SK-N-SH treated with all-trans-retinoic acid at 6 μM for 48 hours (cell line): ENCODE measurements at regions not wholly inside any gene's neighbourhood (a gene's known extent, or its start where the extent isn't known, plus 50 kb on each side); places are given as distances from the start of the nearest gene placed in this dataset.

Experiments used
- ATAC-seq: fragments of 200-7000 bp; cut with Tn5 transposase; 3 replicates; pipeline ENCODE4 v1.9.1; 2020; ENCODE audit warnings: mild to moderate bottlenecking, moderate library complexity
- ARNTL ChIP-seq: fragments of 450-650 bp; formaldehyde crosslinking; IDR thresholded peaks from 2 replicates; pipeline ENCODE4 v1.5.0; 2020; ENCODE audit warnings: low read depth, mild to moderate bottlenecking, moderate library complexity, borderline replicate concordance
- BACH2 ChIP-seq: fragments of 250-450 bp; sonication (Bioruptor Pico); IDR thresholded peaks from 2 replicates; pipeline ENCODE4 v1.9.0; 2021; ENCODE audit warnings: mild to moderate bottlenecking, borderline replicate concordance
- ESRRG ChIP-seq: fragments of 250-450 bp; sonication (Bioruptor Pico); IDR thresholded peaks from 2 replicates; pipeline ENCODE4 v1.6.1; 2021; ENCODE audit warnings: mild to moderate bottlenecking
- GLIS3 ChIP-seq: fragments of 250-450 bp; sonication (Bioruptor Pico); IDR thresholded peaks from 2 replicates; pipeline ENCODE4 v1.5.0; 2020; ENCODE audit warnings: mild to moderate bottlenecking, moderate library complexity
- ISL1 ChIP-seq: fragments of 250-450 bp; sonication (Bioruptor Pico); IDR thresholded peaks from 2 replicates; pipeline ENCODE4 v2.1.2; 2022; ENCODE audit warnings: mild to moderate bottlenecking, moderate library complexity
- OSR1 ChIP-seq: fragments of 250-450 bp; sonication (Bioruptor Pico); IDR thresholded peaks from 2 replicates; pipeline ENCODE4 v1.8.0; 2022; ENCODE audit warnings: moderate library complexity, mild to moderate bottlenecking, inconsistent platforms
- PPARA ChIP-seq: fragments of 250-450 bp; sonication (Bioruptor Pico); IDR thresholded peaks from 2 replicates; pipeline ENCODE4 v1.5.0; 2020; ENCODE audit warnings: mild to moderate bottlenecking, borderline replicate concordance
- RARB ChIP-seq: fragments of 250-450 bp; sonication (Bioruptor Pico); IDR thresholded peaks from 2 replicates; pipeline ENCODE4 v1.8.0; 2021; ENCODE audit warnings: mild to moderate bottlenecking, moderate library complexity
- SNAI2 ChIP-seq: fragments of 250-450 bp; sonication (Bioruptor Pico); IDR thresholded peaks from 2 replicates; pipeline ENCODE4 v1.5.0; 2020; ENCODE audit warnings: mild to moderate bottlenecking, moderate library complexity
- ZC3H10 ChIP-seq: fragments of 250-450 bp; sonication (Bioruptor Pico); IDR thresholded peaks from 2 replicates; pipeline ENCODE4 v1.5.1; 2021; ENCODE audit warnings: mild to moderate bottlenecking, moderate library complexity
- ZFP3 ChIP-seq: fragments of 250-450 bp; sonication (Bioruptor Pico); IDR thresholded peaks from 2 replicates; pipeline ENCODE4 v1.5.0; 2020; ENCODE audit warnings: mild to moderate bottlenecking, moderate library complexity
- ZFP30 ChIP-seq: fragments of 450-650 bp; formaldehyde crosslinking; IDR thresholded peaks from 2 replicates; pipeline ENCODE4 v1.5.0; 2022; ENCODE audit warnings: mild to moderate bottlenecking, moderate library complexity
- ZNF565 ChIP-seq: fragments of 450-650 bp; formaldehyde crosslinking; conservative IDR thresholded peaks from 2 replicates; pipeline ENCODE4 v1.5.0; 2020; ENCODE audit warnings: low read depth, mild to moderate bottlenecking, moderate library complexity
- ZNF70 ChIP-seq: fragments of 450-650 bp; formaldehyde crosslinking; IDR thresholded peaks from 2 replicates; pipeline ENCODE4 v1.5.0; 2020; ENCODE audit warnings: mild to moderate bottlenecking, moderate library complexity
- ZNF8 ChIP-seq: fragments of 450-650 bp; formaldehyde crosslinking; IDR thresholded peaks from 2 replicates; pipeline ENCODE4 v1.5.0; 2020; ENCODE audit warnings: mild to moderate bottlenecking, moderate library complexity
- TF ChIP-seq, protein P1 (sequence below): fragments of 250-450 bp; sonication (Bioruptor Pico); IDR thresholded peaks from 2 replicates; pipeline ENCODE4 v1.8.0; 2020; ENCODE audit warnings: mild to moderate bottlenecking, moderate library complexity, borderline replicate concordance
- TF ChIP-seq, protein P2 (sequence below): fragments of 250-450 bp; sonication (Bioruptor Pico); IDR thresholded peaks from 2 replicates; pipeline ENCODE4 v1.5.1; 2020; ENCODE audit warnings: low read depth, mild to moderate bottlenecking, moderate library complexity
- TF ChIP-seq, protein P3 (sequence below): fragments of 250-450 bp; sonication (Bioruptor Pico); IDR thresholded peaks from 2 replicates; pipeline ENCODE4 v1.8.0; 2021; ENCODE audit warnings: low read depth, mild to moderate bottlenecking, moderate library complexity, borderline replicate concordance
- TF ChIP-seq, protein P4 (sequence below): fragments of 250-450 bp; sonication (Bioruptor Pico); IDR thresholded peaks from 2 replicates; pipeline ENCODE4 v1.5.1; 2021; ENCODE audit warnings: mild to moderate bottlenecking, moderate library complexity

DNA sequence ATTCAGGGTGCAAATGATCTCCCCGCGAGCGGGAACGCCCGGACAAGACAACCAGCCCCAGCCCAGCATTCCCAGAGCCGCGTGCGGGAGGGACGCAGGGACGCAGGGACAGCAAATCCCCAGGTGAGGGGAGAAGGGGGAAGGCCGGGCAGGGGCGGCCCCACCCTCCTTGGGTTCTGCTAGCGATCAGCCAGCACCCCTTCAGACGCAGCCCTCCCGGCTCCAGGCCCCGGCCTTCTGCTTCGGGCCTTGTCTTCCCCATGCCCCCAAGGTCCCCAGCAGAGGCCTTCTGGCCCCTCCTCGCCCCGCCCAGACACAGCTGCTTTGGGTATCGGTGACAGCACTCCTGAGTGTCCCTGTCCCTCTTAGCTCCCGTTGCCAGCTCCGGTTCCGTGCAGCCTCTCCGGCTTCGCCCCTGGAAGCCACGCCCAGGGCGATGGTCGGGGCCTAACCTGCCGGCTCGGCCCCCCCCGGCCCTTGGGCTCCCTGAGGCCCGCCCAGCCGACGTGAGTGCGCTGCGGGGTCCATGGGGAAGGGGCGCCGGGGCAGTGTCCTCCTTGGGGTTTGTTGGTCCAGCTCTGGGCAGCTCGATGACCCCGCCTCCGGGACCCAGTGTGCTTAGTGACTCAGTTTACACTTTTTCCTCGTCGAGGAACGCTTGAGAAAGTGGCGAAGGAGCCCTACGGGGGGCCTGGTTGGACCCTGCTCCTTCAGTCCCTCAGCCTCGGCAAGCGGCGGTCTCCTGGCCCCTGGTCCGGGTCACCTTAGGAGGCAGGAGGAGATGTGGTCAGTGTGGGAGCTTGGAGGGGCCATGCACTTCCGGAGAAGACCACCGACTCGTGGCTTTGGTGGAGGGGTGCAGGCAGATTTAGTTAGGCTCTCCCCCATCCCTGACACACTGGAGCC lies 50.5 kb upstream of the AMZ2 start:
- TF ChIP-seq ZC3H10 (CRISPR knock-in tag) (no peak), RARB (CRISPR knock-in tag) (no peak), ZFP3 (CRISPR knock-in tag) (no peak), SNAI2 (no peak), ISL1 (CRISPR knock-in tag) (no peak)
- TF ChIP-seq, protein P1, sequence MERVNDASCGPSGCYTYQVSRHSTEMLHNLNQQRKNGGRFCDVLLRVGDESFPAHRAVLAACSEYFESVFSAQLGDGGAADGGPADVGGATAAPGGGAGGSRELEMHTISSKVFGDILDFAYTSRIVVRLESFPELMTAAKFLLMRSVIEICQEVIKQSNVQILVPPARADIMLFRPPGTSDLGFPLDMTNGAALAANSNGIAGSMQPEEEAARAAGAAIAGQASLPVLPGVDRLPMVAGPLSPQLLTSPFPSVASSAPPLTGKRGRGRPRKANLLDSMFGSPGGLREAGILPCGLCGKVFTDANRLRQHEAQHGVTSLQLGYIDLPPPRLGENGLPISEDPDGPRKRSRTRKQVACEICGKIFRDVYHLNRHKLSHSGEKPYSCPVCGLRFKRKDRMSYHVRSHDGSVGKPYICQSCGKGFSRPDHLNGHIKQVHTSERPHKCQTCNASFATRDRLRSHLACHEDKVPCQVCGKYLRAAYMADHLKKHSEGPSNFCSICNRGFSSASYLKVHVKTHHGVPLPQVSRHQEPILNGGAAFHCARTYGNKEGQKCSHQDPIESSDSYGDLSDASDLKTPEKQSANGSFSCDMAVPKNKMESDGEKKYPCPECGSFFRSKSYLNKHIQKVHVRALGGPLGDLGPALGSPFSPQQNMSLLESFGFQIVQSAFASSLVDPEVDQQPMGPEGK (CRISPR knock-in tag), result no peak
- TF ChIP-seq, protein P2, sequence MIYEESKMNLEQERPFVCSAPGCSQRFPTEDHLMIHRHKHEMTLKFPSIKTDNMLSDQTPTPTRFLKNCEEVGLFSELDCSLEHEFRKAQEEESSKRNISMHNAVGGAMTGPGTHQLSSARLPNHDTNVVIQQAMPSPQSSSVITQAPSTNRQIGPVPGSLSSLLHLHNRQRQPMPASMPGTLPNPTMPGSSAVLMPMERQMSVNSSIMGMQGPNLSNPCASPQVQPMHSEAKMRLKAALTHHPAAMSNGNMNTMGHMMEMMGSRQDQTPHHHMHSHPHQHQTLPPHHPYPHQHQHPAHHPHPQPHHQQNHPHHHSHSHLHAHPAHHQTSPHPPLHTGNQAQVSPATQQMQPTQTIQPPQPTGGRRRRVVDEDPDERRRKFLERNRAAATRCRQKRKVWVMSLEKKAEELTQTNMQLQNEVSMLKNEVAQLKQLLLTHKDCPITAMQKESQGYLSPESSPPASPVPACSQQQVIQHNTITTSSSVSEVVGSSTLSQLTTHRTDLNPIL (CRISPR knock-in tag), result no peak
- TF ChIP-seq, protein P3, sequence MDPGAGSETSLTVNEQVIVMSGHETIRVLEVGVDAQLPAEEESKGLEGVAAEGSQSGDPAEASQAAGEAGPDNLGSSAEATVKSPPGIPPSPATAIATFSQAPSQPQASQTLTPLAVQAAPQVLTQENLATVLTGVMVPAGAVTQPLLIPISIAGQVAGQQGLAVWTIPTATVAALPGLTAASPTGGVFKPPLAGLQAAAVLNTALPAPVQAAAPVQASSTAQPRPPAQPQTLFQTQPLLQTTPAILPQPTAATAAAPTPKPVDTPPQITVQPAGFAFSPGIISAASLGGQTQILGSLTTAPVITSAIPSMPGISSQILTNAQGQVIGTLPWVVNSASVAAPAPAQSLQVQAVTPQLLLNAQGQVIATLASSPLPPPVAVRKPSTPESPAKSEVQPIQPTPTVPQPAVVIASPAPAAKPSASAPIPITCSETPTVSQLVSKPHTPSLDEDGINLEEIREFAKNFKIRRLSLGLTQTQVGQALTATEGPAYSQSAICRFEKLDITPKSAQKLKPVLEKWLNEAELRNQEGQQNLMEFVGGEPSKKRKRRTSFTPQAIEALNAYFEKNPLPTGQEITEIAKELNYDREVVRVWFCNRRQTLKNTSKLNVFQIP, result no peak
- no peak for ATAC-seq

DNA sequence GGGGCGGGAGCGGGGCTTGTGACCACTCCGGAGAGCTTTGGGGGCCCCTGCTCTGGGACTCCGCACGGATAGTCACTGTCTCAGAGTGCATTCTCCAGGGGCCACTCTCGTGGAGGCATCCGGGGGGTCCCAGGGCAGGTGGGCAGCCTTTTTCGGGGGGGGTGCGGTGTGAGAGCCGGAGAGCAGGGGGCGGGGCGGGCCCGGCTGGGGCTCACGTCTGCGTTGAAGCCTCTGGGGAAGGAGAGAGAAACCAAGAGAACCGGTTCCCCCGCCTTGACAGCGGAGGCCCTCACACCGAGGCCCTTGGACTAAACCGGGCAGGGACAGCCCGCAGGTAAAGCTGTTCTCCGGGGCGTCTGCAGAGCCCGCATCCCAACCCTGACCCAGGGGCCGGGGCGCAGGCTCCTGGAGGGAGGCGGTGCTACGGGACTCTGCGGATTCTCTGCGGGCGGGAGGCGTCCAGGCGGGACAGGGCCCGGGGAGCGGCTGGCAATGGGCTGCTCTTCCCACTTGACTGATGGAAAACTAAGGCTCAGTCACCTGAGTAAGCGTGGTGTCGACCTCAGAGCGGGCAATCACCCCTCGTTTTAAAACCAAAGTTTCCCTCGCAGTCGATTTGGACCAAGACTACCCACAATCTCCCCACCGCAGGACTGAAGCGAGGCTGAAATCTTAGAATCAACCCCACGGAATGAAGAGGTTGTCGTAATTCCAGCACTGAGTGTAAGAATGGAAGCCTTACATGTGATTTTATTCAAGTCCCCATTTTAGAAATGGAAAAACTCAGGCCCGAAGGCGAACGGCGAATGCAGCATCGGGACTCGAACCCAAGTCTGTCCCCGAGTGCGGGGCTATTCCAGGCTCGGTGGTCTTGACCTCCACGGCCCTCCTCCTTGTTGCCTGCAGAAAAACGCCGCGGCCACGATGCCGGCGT lies 49.6 kb upstream of the AMZ2 start:
- no peak for TF ChIP-seq ZNF70
- no peak for TF ChIP-seq RARB (CRISPR knock-in tag)
- TF ChIP-seq ISL1 (CRISPR knock-in tag), result no peak
- no peak for TF ChIP-seq BACH2
- TF ChIP-seq, protein P1 (CRISPR knock-in tag), result no peak
- TF ChIP-seq, protein P4, sequence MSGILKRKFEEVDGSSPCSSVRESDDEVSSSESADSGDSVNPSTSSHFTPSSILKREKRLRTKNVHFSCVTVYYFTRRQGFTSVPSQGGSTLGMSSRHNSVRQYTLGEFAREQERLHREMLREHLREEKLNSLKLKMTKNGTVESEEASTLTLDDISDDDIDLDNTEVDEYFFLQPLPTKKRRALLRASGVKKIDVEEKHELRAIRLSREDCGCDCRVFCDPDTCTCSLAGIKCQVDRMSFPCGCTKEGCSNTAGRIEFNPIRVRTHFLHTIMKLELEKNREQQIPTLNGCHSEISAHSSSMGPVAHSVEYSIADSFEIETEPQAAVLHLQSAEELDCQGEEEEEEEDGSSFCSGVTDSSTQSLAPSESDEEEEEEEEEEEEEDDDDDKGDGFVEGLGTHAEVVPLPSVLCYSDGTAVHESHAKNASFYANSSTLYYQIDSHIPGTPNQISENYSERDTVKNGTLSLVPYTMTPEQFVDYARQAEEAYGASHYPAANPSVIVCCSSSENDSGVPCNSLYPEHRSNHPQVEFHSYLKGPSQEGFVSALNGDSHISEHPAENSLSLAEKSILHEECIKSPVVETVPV (CRISPR knock-in tag), result no peak
- no peak for TF ChIP-seq ZFP30 (CRISPR knock-in tag)
- TF ChIP-seq ZNF565 (CRISPR knock-in tag), result no peak
- TF ChIP-seq, protein P3, result no peak
- TF ChIP-seq ARNTL (CRISPR knock-in tag), result no peak
- TF ChIP-seq GLIS3, result no peak
- TF ChIP-seq, protein P2 (CRISPR knock-in tag), result no peak
- no peak for TF ChIP-seq PPARA
- no peak for TF ChIP-seq ZFP3 (CRISPR knock-in tag)
- no peak for TF ChIP-seq ZNF8 (CRISPR knock-in tag)
- no peak for TF ChIP-seq ZC3H10 (CRISPR knock-in tag)
- no peak for TF ChIP-seq OSR1
- no peak for TF ChIP-seq ESRRG (CRISPR knock-in tag)
- no peak for ATAC-seq
